Smooth muscle cell (in vitro differentiated cells): ENCODE measurements at regions not wholly inside any gene's neighbourhood (a gene's known extent, or its start where the extent isn't known, plus 50 kb on each side); places are given as distances from the start of the nearest gene placed in this dataset.

ENCODE experiments used
- DNase-seq: peaks from one replicate; lab custom pipeline; 2025; ENCODE audit not compliant: unreplicated experiment; lab: John Stamatoyannopoulos, UW
- H2AFZ ChIP-seq: fragments of 200-600 bp; sonication (generic); 2 replicates; pipeline ENCODE4 v1.6.0; 2016; ENCODE audit warnings: antibody characterized with exemption, low read depth, mild to moderate bottlenecking
- H3F3A ChIP-seq: fragments of 200-600 bp; sonication (generic); 2 replicates; pipeline ENCODE4 v1.6.0; 2017; ENCODE audit warnings: antibody characterized with exemption, low read depth
- H3K27ac ChIP-seq: fragments of 200-600 bp; sonication (generic); 2 replicates; pipeline ENCODE4 v1.5.1; 2016; ENCODE audit warnings: low read depth, mild to moderate bottlenecking
- H3K27me3 ChIP-seq: fragments of 200-600 bp; sonication (generic); 2 replicates; pipeline ENCODE4 v1.6.1; 2016; ENCODE audit warnings: low read depth, mild to moderate bottlenecking
- H3K36me3 ChIP-seq: fragments of 200-600 bp; sonication (generic); 2 replicates; pipeline ENCODE4 v1.5.1; 2016; ENCODE audit warnings: low read depth
- H3K4me1 ChIP-seq: fragments of 200-600 bp; sonication (generic); 2 replicates; pipeline ENCODE4 v1.5.1; 2016; ENCODE audit warnings: low read depth
- H3K4me2 ChIP-seq: fragments of 200-600 bp; sonication (generic); 2 replicates; pipeline ENCODE4 v1.6.0; 2016; ENCODE audit warnings: mild to moderate bottlenecking
- H3K4me3 ChIP-seq: fragments of 200-600 bp; sonication (generic); 2 replicates; pipeline ENCODE4 v1.5.1; 2016; ENCODE audit warnings: mild to moderate bottlenecking
- H3K79me2 ChIP-seq: fragments of 200-600 bp; sonication (generic); 2 replicates; pipeline ENCODE4 v1.6.0; 2016; ENCODE audit warnings: low read depth, mild to moderate bottlenecking
- H3K9ac ChIP-seq: fragments of 200-600 bp; sonication (generic); 2 replicates; pipeline ENCODE4 v1.6.0; 2016; ENCODE audit warnings: low read depth
- H3K9me3 ChIP-seq: fragments of 200-600 bp; sonication (generic); replicated peaks from 2 replicates; pipeline ENCODE4 v1.5.1; 2016; ENCODE audit warnings: low read depth
- H4K20me1 ChIP-seq: fragments of 200-600 bp; sonication (generic); 2 replicates; pipeline ENCODE4 v1.6.0; 2016; ENCODE audit warnings: low read depth
- WGBS: methylation state at CpG from one replicate; pipeline ENCODE4 v1.1.7; 2016; ENCODE audit warnings: low lambda C conversion rate; 5-methylcytosine and 5-hydroxymethylcytosine counted together
- TF ChIP-seq, protein P1 (sequence below): fragments of 200-600 bp; sonication (generic); IDR thresholded peaks from 2 replicates; pipeline ENCODE4 v1.5.1; 2017; ENCODE audit warnings: borderline replicate concordance, mild to moderate bottlenecking, antibody characterized with exemption; ENCODE audit not compliant: insufficient read depth, poor library complexity, severe bottlenecking

DNA sequence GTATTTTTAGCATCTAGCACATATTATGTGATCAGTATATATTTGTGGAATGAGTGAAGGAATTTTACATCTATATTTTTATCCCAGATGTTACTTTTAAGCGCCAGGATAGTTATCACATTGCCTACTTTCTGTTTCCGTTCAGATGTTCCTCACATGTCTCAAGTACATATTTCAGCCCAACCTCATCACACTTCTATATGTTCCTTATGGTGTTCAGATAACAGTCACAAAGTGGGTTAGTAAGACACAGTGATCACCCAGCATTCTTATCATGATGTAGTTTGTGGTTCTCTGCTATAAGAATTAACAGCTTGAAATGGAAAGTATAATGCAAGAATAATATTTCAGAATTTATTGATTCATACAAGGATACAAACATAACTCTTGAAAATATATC is 170.0 kb upstream of the RASA1 start:
- Histone ChIP-seq H2AFZ (no peak overlapping the region), H3K4me3 (no peak overlapping the region), H3K27ac (no peak overlapping the region), H3K4me2 (no peak overlapping the region), H4K20me1 (no peaks in the 10 kb centered on the region), H3K4me1 (no peaks in the 10 kb centered on the region), H3F3A (no peaks in the 10 kb centered on the region), H3K79me2 (no peaks in the 10 kb centered on the region), H3K27me3 (no peaks in the 10 kb centered on the region), H3K9me3 (no peaks in the 10 kb centered on the region), H3K36me3 (no peaks in the 10 kb centered on the region), H3K9ac (no peak overlapping the region)
- 96% methylated on average over 2 of the region's 2 CpGs for WGBS
- TF ChIP-seq, protein P1, sequence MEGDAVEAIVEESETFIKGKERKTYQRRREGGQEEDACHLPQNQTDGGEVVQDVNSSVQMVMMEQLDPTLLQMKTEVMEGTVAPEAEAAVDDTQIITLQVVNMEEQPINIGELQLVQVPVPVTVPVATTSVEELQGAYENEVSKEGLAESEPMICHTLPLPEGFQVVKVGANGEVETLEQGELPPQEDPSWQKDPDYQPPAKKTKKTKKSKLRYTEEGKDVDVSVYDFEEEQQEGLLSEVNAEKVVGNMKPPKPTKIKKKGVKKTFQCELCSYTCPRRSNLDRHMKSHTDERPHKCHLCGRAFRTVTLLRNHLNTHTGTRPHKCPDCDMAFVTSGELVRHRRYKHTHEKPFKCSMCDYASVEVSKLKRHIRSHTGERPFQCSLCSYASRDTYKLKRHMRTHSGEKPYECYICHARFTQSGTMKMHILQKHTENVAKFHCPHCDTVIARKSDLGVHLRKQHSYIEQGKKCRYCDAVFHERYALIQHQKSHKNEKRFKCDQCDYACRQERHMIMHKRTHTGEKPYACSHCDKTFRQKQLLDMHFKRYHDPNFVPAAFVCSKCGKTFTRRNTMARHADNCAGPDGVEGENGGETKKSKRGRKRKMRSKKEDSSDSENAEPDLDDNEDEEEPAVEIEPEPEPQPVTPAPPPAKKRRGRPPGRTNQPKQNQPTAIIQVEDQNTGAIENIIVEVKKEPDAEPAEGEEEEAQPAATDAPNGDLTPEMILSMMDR = no peak
- DNase-seq = no peak

GRCh38 chr5:87099291-87099839 is 168.3 kb upstream of the RASA1 start:
- Histone ChIP-seq H3K4me2 (no peak overlapping the region), H4K20me1 (no peaks in the 10 kb centered on the region), H3K36me3 (no peaks in the 10 kb centered on the region), H3K27me3 (no peaks in the 10 kb centered on the region), H3F3A (no peaks in the 10 kb centered on the region), H3K79me2 (no peaks in the 10 kb centered on the region), H3K9ac (no peak overlapping the region), H3K27ac (peak overlapping the region; percentile 63), H3K9me3 (no peaks in the 10 kb centered on the region), H2AFZ (no peak overlapping the region), H3K4me3 (no peak overlapping the region), H3K4me1 (no peaks in the 10 kb centered on the region)
- 61% methylated on average over 1 of the region's 1 CpG for WGBS
- TF ChIP-seq, protein P1 = no peak
- no peak for DNase-seq

DNA sequence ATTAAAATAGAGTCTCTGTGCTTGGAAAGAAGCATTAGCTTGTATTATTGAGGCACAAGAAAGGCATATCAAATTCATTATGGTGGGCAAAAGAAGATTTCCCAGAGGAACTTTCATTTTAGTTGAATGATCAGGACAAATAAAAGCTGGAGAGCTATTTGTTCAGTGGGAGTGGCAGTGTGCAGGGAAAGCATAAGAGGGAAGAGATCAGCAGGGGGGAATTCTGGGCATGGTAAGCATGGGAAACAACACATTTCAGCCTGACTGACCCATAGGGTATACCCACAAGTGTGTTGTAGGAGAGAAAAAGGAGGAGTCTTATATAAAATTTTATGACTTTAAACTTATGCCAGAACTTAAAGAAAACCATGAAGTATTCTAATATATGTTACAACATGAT is 167.7 kb upstream of the RASA1 start:
- Histone ChIP-seq H4K20me1 (no peaks in the 10 kb centered on the region), H3K27me3 (no peaks in the 10 kb centered on the region), H2AFZ (no peak overlapping the region)

GRCh38 chr5:87101321-87101720 is 166.4 kb upstream of the RASA1 start:
- no peaks in the 10 kb centered on the region for H3K4me1 ChIP-seq
- H4K20me1 ChIP-seq = no peaks in the 10 kb centered on the region
- no peaks in the 10 kb centered on the region for H3K9me3 ChIP-seq
- H3K27ac ChIP-seq = no peak overlapping the region
- no peaks in the 10 kb centered on the region for H3K27me3 ChIP-seq
- H2AFZ ChIP-seq = no peak overlapping the region
- no peaks in the 10 kb centered on the region for H3K36me3 ChIP-seq
- H3K4me3 ChIP-seq = no peak overlapping the region
- no peak for DNase-seq
- no peak overlapping the region for H3K4me2 ChIP-seq
- no peak overlapping the region for H3K9ac ChIP-seq
- WGBS = 87% methylated on average over 3 of the region's 3 CpGs
- no peaks in the 10 kb centered on the region for H3F3A ChIP-seq
- TF ChIP-seq, protein P1 = no peak
- no peaks in the 10 kb centered on the region for H3K79me2 ChIP-seq

More for the DNA sequence above, 167.7 kb upstream of the RASA1 start:
- no peak for DNase-seq
- H3F3A ChIP-seq = no peaks in the 10 kb centered on the region
- peak overlapping the region; percentile 63 for H3K27ac ChIP-seq
- no peak overlapping the region for H3K4me2 ChIP-seq
- no peak overlapping the region for H3K4me3 ChIP-seq
- no peak overlapping the region for H3K9ac ChIP-seq
- TF ChIP-seq, protein P1 = no peak
- H3K9me3 ChIP-seq = no peaks in the 10 kb centered on the region
- H3K36me3 ChIP-seq = no peaks in the 10 kb centered on the region
- no peaks in the 10 kb centered on the region for H3K79me2 ChIP-seq
- H3K4me1 ChIP-seq = no peaks in the 10 kb centered on the region
